ENCODE measurements at regions not wholly inside any gene's neighbourhood (a gene's known extent, or its start where the extent isn't known, plus 50 kb on each side); places are given as distances from the start of the nearest gene placed in this dataset.
A peak's percentile ranks its signal among the peaks of the same experiment; 100 is the strongest.

DNA sequence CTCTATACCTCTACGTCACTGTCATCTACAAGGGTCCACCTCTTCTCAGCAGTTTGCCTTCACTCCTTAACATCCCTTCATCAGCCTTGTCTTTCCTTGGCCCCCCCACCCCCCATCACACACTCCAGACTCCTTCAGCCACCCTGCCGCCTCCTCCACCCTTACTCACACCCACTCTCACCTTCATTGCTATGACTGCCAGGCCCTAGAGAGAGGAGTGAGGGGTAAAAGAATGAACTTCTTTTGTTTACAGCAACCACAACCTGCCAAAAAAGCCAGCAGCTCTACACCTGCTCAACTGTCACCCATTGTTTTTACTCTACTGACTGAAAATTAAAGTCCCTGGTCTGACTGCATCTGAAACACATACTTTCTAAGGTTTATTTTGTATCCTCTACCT lies 112.8 kb downstream of the DUSP6 start:
- DNase-seq (ENCODE audit: low read depth) = no peak
- no peak overlapping the region for H3K4me3 ChIP-seq (ENCODE audit: control insufficient read depth, low read depth, low read length)
- TF ChIP-seq CTCF (conservative IDR thresholded peaks at IDR 0.05; ENCODE audit: control insufficient read depth, insufficient read depth, low read depth, low read length) = no peak

DNA sequence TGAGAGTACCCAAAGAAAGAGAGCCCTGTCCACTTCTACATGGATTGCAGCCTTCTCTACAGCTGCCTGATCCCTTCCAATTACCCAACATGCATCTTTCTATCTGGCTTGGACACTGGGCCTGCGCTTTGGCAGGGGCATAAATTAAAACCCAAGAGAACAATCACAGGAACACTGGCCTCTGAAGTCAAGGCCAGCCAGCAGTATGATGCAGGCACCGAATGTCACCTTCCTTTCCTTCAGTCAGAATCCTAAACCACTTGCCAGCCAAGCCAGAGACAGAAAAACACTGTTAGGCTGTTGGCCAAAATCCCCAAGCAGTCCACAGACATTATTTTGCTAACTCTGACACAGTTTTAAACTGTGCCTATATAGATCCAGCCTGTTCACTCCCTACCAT lies 113.7 kb downstream of the DUSP6 start:
- no peak for TF ChIP-seq CTCF (conservative IDR thresholded peaks at IDR 0.05; ENCODE audit: control insufficient read depth, insufficient read depth, low read depth, low read length)
- no peak overlapping the region for H3K4me3 ChIP-seq (ENCODE audit: control insufficient read depth, low read depth, low read length)
- no peak for DNase-seq (ENCODE audit: low read depth)

DNA sequence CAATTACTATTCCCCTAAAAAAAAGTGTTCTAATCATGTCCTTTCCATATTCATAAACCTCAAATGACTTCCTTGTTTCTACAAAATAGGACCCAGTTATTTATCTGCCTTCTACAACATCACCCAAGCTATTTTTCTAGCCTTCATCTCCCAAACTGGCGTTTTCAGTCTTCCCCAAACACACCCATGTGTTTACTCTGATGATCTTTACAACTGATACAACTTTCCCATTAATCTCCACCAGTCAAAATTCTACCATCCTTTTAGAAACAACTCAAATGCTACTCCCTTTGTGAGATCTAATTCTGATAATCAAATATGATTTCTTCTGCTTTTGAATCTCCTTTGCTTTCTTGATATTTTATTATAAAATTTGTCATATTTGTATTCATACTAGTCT lies 114.5 kb downstream of the DUSP6 start:
- no peak overlapping the region for H3K4me3 ChIP-seq (ENCODE audit: control insufficient read depth, low read depth, low read length)
- no peak for TF ChIP-seq CTCF (conservative IDR thresholded peaks at IDR 0.05; ENCODE audit: control insufficient read depth, insufficient read depth, low read depth, low read length)
- no peak for DNase-seq (ENCODE audit: low read depth)

DNA sequence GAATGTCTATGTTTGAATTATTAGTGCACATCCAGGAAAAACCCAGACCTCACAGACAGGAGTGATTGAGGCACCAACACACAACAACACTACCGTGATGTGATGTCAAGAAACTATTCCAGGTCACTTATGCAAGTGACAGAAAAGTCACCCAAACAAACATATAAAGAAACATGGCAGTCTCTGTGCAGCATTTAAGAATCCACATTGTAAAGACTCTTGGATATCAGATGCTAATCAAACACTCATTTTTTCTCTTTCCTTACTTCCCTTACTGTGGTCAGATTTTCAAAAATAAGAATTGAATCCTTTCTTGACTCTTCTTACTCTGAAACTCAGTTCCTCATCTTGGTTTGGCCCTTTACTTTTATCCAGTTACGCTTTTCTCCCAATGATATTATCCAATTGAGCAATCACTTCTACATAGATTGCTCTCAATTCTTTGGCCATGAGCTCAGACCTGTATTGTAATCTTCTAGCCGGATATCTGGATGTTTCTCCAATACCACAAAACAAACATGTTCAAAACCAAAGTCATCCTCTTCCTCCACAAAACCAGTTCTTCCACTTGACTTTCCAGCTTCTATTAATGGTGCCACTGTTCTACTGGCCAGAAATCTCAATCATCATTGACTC lies 115.4 kb downstream of the DUSP6 start:
- no peak for TF ChIP-seq CTCF (conservative IDR thresholded peaks at IDR 0.05; ENCODE audit: control insufficient read depth, insufficient read depth, low read depth, low read length)
- H3K4me3 ChIP-seq (ENCODE audit: control insufficient read depth, low read depth, low read length) = no peak overlapping the region
- peak; percentile 63 for DNase-seq (ENCODE audit: low read depth)

- no peak overlapping the region for H3K4me3 ChIP-seq (ENCODE audit: control insufficient read depth, low read depth, low read length)
- TF ChIP-seq CTCF (conservative IDR thresholded peaks at IDR 0.05; ENCODE audit: control insufficient read depth, insufficient read depth, low read depth, low read length) = no peak
- DNase-seq (ENCODE audit: low read depth) = peak; percentile 84
Observed at GRCh38 chr12:89236237-89236636, 116.1 kb downstream of the DUSP6 start.

DNA sequence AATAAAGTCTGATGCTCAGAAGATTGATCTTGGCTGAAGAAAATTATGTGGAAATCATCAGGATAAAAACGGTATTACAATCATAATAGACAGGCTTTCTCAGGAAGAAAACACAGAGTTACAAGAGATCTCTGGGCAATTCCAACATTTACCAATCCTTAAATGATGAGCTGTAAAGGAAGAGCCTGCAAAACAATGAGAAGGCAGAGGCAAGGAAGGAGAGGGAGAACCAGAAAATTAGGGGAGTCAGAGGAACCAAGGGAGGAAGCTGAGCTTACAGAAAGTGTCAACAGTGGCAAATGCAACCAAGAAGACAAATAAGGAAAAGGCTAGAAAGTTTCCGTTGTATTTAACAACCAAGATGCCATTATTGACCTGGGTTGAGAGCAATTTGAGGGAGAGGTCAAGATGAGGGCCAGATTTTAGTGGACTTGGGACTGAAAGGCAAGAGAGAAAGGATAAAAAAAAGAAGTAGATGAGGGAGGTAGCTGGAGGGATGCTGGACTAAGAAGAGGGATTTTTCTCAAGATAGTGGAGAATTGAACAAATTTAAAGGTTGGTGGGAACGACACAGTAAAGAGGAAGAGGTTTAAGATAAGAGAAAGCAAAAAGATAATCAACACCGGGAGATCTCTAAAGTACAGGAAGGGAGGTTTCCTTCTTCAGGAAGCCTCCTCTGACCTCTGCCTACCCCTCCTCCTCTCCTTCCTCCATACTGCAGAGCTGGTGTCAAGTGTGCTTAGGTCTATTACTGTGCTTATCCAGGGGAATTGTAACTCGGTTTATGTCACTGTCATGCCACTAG lies 116.9 kb downstream of the DUSP6 start:
- no peak for DNase-seq (ENCODE audit: low read depth)
- TF ChIP-seq CTCF (conservative IDR thresholded peaks at IDR 0.05; ENCODE audit: control insufficient read depth, insufficient read depth, low read depth, low read length) = no peak
- H3K4me3 ChIP-seq (ENCODE audit: control insufficient read depth, low read depth, low read length) = no peak overlapping the region

Measured in fibroblast of mammary gland (primary cell).